MM.1S (cell line): ENCODE measurements at regions not wholly inside any gene's neighbourhood (a gene's known extent, or its start where the extent isn't known, plus 50 kb on each side); places are given as distances from the start of the nearest gene placed in this dataset.

ENCODE experiments used
- DNase-seq: peaks from one replicate; pipeline ENCODE4 v3.0.0-alpha.2; 2015
- H2AFZ ChIP-seq: fragments of 300-600 bp; sonication (generic); 2 replicates; pipeline ENCODE4 v1.6.0; 2016; ENCODE audit warnings: antibody characterized with exemption, low read length
- H3F3A ChIP-seq: fragments of 300-600 bp; sonication (generic); 2 replicates; pipeline ENCODE4 v1.6.1; 2016; ENCODE audit warnings: mild to moderate bottlenecking, antibody characterized with exemption, low read length, moderate library complexity, mixed read lengths; ENCODE audit not compliant: insufficient read depth
- H3K27ac ChIP-seq: fragments of 300-600 bp; sonication (generic); 2 replicates; pipeline ENCODE4 v1.5.1; 2016; ENCODE audit warnings: mild to moderate bottlenecking, low read length
- H3K27me3 ChIP-seq: fragments of 300-600 bp; sonication (generic); replicated peaks from 2 replicates; pipeline ENCODE4 v1.6.0; 2016; ENCODE audit warnings: low read length; ENCODE audit not compliant: insufficient read depth
- H3K36me3 ChIP-seq: fragments of 300-600 bp; sonication (generic); replicated peaks from 2 replicates; pipeline ENCODE4 v1.6.1; 2016; ENCODE audit warnings: mild to moderate bottlenecking, low read length, mixed read lengths; ENCODE audit not compliant: insufficient read depth
- H3K4me1 ChIP-seq: fragments of 300-600 bp; sonication (generic); 2 replicates; pipeline ENCODE4 v1.6.1; 2016; ENCODE audit warnings: low read length, mixed read lengths
- H3K4me2 ChIP-seq: fragments of 300-600 bp; sonication (generic); 2 replicates; pipeline ENCODE4 v1.6.0; 2016; ENCODE audit warnings: low read depth, low read length
- H3K4me3 ChIP-seq: fragments of 300-600 bp; sonication (generic); 2 replicates; pipeline ENCODE4 v1.5.1; 2016; ENCODE audit warnings: low read length, mixed read lengths
- H3K79me2 ChIP-seq: fragments of 300-600 bp; sonication (generic); 2 replicates; pipeline ENCODE4 v1.6.1; 2016; ENCODE audit warnings: mixed run types, low read length, mixed read lengths
- H3K9ac ChIP-seq: fragments of 300-600 bp; sonication (generic); 2 replicates; pipeline ENCODE4 v1.6.1; 2016; ENCODE audit warnings: low read length, mixed read lengths
- H3K9me2 ChIP-seq: fragments of 300-600 bp; sonication (generic); replicated peaks from 2 replicates; pipeline ENCODE4 v1.6.1; 2016; ENCODE audit warnings: mild to moderate bottlenecking, low read length, mixed read lengths; ENCODE audit not compliant: insufficient read depth
- H3K9me3 ChIP-seq: fragments of 300-600 bp; sonication (generic); replicated peaks from 2 replicates; pipeline ENCODE4 v1.6.1; 2016; ENCODE audit warnings: mild to moderate bottlenecking, low read length, mixed read lengths; ENCODE audit not compliant: insufficient read depth
- H4K20me1 ChIP-seq: fragments of 300-600 bp; sonication (generic); 2 replicates; pipeline ENCODE4 v1.6.1; 2016; ENCODE audit warnings: mild to moderate bottlenecking, low read length, moderate library complexity, mixed read lengths; ENCODE audit not compliant: insufficient read depth
- EZH2 ChIP-seq: fragments of 300-600 bp; sonication (generic); optimal IDR thresholded peaks from 2 replicates; pipeline ENCODE3; 2017; ENCODE audit warnings: low read depth, mild to moderate bottlenecking, antibody characterized with exemption, low read length, mixed read lengths
- EZH2phosphoT487 ChIP-seq: fragments of 300-600 bp; sonication (generic); IDR thresholded peaks from 2 replicates; pipeline ENCODE4 v1.6.1; 2018; ENCODE audit warnings: antibody characterized with exemption, low read length
- TF ChIP-seq, protein P1 (sequence below): fragments of 300-600 bp; sonication (generic); IDR thresholded peaks from 2 replicates; pipeline ENCODE4 v1.5.1; 2016; ENCODE audit warnings: antibody characterized with exemption, low read length, mixed read lengths

GRCh38 chr17:51533821-51534220 lies 273.5 kb downstream of the UTP18 start:
- Histone ChIP-seq H3K36me3 (no peaks in the 10 kb centered on the region), H3K4me1 (no peaks in the 10 kb centered on the region), H2AFZ (no peak overlapping the region), H3K9me3 (no peaks in the 10 kb centered on the region), H3K4me3 (no peak overlapping the region), H3K4me2 (no peak overlapping the region), H4K20me1 (no peaks in the 10 kb centered on the region), H3F3A (no peaks in the 10 kb centered on the region), H3K27me3 (no peaks in the 10 kb centered on the region), H3K9ac (no peak overlapping the region), H3K9me2 (no peaks in the 10 kb centered on the region), H3K79me2 (no peaks in the 10 kb centered on the region), H3K27ac (no peak overlapping the region)
- DNase-seq = no peak
- TF ChIP-seq EZH2phosphoT487 (no peak), EZH2 (no peak)
- TF ChIP-seq, protein P1, sequence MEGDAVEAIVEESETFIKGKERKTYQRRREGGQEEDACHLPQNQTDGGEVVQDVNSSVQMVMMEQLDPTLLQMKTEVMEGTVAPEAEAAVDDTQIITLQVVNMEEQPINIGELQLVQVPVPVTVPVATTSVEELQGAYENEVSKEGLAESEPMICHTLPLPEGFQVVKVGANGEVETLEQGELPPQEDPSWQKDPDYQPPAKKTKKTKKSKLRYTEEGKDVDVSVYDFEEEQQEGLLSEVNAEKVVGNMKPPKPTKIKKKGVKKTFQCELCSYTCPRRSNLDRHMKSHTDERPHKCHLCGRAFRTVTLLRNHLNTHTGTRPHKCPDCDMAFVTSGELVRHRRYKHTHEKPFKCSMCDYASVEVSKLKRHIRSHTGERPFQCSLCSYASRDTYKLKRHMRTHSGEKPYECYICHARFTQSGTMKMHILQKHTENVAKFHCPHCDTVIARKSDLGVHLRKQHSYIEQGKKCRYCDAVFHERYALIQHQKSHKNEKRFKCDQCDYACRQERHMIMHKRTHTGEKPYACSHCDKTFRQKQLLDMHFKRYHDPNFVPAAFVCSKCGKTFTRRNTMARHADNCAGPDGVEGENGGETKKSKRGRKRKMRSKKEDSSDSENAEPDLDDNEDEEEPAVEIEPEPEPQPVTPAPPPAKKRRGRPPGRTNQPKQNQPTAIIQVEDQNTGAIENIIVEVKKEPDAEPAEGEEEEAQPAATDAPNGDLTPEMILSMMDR = no peak

GRCh38 chr17:51536627-51537026 lies 276.3 kb downstream of the UTP18 start:
- H3K36me3 ChIP-seq = no peaks in the 10 kb centered on the region
- TF ChIP-seq EZH2 = no peak
- TF ChIP-seq, protein P1 = no peak
- TF ChIP-seq EZH2phosphoT487 = no peak
- H3F3A ChIP-seq = no peaks in the 10 kb centered on the region
- no peaks in the 10 kb centered on the region for H3K9me2 ChIP-seq
- H3K27me3 ChIP-seq = no peaks in the 10 kb centered on the region
- no peak overlapping the region for H3K4me3 ChIP-seq
- no peak for DNase-seq
- H3K79me2 ChIP-seq = no peaks in the 10 kb centered on the region
- H3K9me3 ChIP-seq = no peaks in the 10 kb centered on the region
- no peak overlapping the region for H3K9ac ChIP-seq
- no peak overlapping the region for H3K27ac ChIP-seq
- H2AFZ ChIP-seq = 0 out of 2 replicates have a peak overlapping the region, but pooled peaks have one; percentile 15
- no peaks in the 10 kb centered on the region for H4K20me1 ChIP-seq
- no peak overlapping the region for H3K4me2 ChIP-seq
- no peaks in the 10 kb centered on the region for H3K4me1 ChIP-seq

- no peaks in the 10 kb centered on the region for H3F3A ChIP-seq
- H3K4me3 ChIP-seq = no peak overlapping the region
- H3K4me1 ChIP-seq = no peaks in the 10 kb centered on the region
- no peak overlapping the region for H3K27ac ChIP-seq
- H3K9me2 ChIP-seq = no peaks in the 10 kb centered on the region
- TF ChIP-seq, protein P1 = no peak
- no peak for TF ChIP-seq EZH2phosphoT487
- TF ChIP-seq EZH2 = no peak
- H2AFZ ChIP-seq = no peak overlapping the region
- no peaks in the 10 kb centered on the region for H3K27me3 ChIP-seq
- no peak overlapping the region for H3K9ac ChIP-seq
- H3K36me3 ChIP-seq = no peaks in the 10 kb centered on the region
- no peaks in the 10 kb centered on the region for H3K9me3 ChIP-seq
- no peaks in the 10 kb centered on the region for H4K20me1 ChIP-seq
- H3K4me2 ChIP-seq = no peak overlapping the region
- no peaks in the 10 kb centered on the region for H3K79me2 ChIP-seq
- DNase-seq = no peak
Measured at GRCh38 chr17:51537996-51538550, 277.7 kb downstream of the UTP18 start.
